Mesenchymal stem cell (in vitro differentiated cells and primary cell): ENCODE measurements at regions not wholly inside any gene's neighbourhood (a gene's known extent, or its start where the extent isn't known, plus 50 kb on each side); places are given as distances from the start of the nearest gene placed in this dataset.

Source experiments
- DNase-seq: peaks from one replicate; pipeline ENCODE4 v3.0.0-alpha.2; 2013
- H2AFZ ChIP-seq: one replicate; pipeline ENCODE4 v1.6.1; 2013; ENCODE audit warnings: low read depth, mild to moderate bottlenecking, control low read depth, inconsistent platforms, low read length, moderate library complexity
- H2AK5ac ChIP-seq: 2 replicates; pipeline ENCODE4 v1.6.1; 2013; ENCODE audit warnings: low read length, moderate library complexity, mild to moderate bottlenecking, inconsistent platforms; ENCODE audit not compliant: severe bottlenecking
- H2BK120ac ChIP-seq: one replicate; pipeline ENCODE4 v1.6.1; 2013; ENCODE audit warnings: low read depth, mild to moderate bottlenecking, inconsistent platforms, low read length, moderate library complexity
- H2BK12ac ChIP-seq, 2 experiments: one replicate each; pipeline ENCODE4 v1.6.1; 2013; ENCODE audit warnings: inconsistent platforms in 2 of 2, low read length in 2 of 2, mild to moderate bottlenecking in 2 of 2, moderate library complexity in 2 of 2, control low read depth in 1 of 2
- H2BK15ac ChIP-seq: one replicate; pipeline ENCODE4 v1.6.1; 2013; ENCODE audit warnings: mild to moderate bottlenecking, low read depth, inconsistent platforms; ENCODE audit not compliant: poor library complexity, severe bottlenecking
- H2BK5ac ChIP-seq: 2 replicates; pipeline ENCODE4 v1.6.1; 2013; ENCODE audit warnings: low read depth, mild to moderate bottlenecking, low read length, control low read depth, inconsistent platforms; ENCODE audit not compliant: poor library complexity, severe bottlenecking
- H3K14ac ChIP-seq, 2 experiments: one replicate each; pipeline ENCODE4 v1.6.1; 2013; ENCODE audit warnings: inconsistent platforms in 2 of 2, low read length in 2 of 2, control low read depth in 1 of 2, mild to moderate bottlenecking in 1 of 2, moderate library complexity in 1 of 2
- H3K18ac ChIP-seq, 2 experiments: one replicate each; pipeline ENCODE4 v1.6.1; 2013; ENCODE audit warnings: inconsistent platforms in 2 of 2, low read length in 2 of 2, control low read depth in 1 of 2, low read depth in 1 of 2, mild to moderate bottlenecking in 1 of 2
- H3K23ac ChIP-seq, 2 experiments: one replicate each; pipeline ENCODE4 v1.6.1; 2013; ENCODE audit warnings: inconsistent platforms in 2 of 2, low read length in 2 of 2, mild to moderate bottlenecking in 2 of 2, moderate library complexity in 2 of 2, control low read depth in 1 of 2
- H3K27ac ChIP-seq: 2 replicates; pipeline ENCODE4 v1.5.1; 2013; ENCODE audit warnings: mild to moderate bottlenecking, moderate library complexity, low read length, control low read depth, inconsistent platforms; ENCODE audit not compliant: poor library complexity, severe bottlenecking
- H3K27me3 ChIP-seq, 2 experiments: 2 replicates each; pipeline versions ENCODE4 v1.6.1 to v1.7.0; 2013; ENCODE audit warnings: low read length in 2 of 2, mild to moderate bottlenecking in 2 of 2, moderate library complexity in 2 of 2, control low read depth in 1 of 2, inconsistent platforms in 1 of 2; ENCODE audit not compliant: control insufficient read depth in 1 of 2, insufficient read depth in 1 of 2
- H3K36me3 ChIP-seq, 2 experiments: 2 replicates each; pipeline versions ENCODE4 v1.6.1 to v1.7.0; 2013; ENCODE audit warnings: low read length in 2 of 2, control low read depth in 1 of 2, inconsistent platforms in 1 of 2, low read depth in 1 of 2, mild to moderate bottlenecking in 1 of 2; ENCODE audit not compliant: insufficient read depth in 2 of 2, control insufficient read depth in 1 of 2
- H3K4ac ChIP-seq, 2 experiments: one replicate each; pipeline ENCODE4 v1.6.1; 2013; ENCODE audit warnings: inconsistent platforms in 2 of 2, low read length in 2 of 2, mild to moderate bottlenecking in 2 of 2, moderate library complexity in 2 of 2, control low read depth in 1 of 2, low read depth in 1 of 2
- H3K4me1 ChIP-seq: 2 replicates; pipeline ENCODE4 v1.6.1; 2013; ENCODE audit warnings: low read depth, low read length, control low read depth; ENCODE audit not compliant: control insufficient read depth, insufficient read depth
- H3K4me2 ChIP-seq: 2 replicates; pipeline ENCODE4 v1.6.1; 2013; ENCODE audit warnings: low read length, mild to moderate bottlenecking, inconsistent platforms; ENCODE audit not compliant: poor library complexity, severe bottlenecking
- H3K4me3 ChIP-seq, 2 experiments: 2 replicates each; pipeline versions ENCODE4 v1.5.1 to v1.7.0; 2013; ENCODE audit warnings: low read length in 2 of 2, mild to moderate bottlenecking in 2 of 2, control low read depth in 1 of 2, low read depth in 1 of 2; ENCODE audit not compliant: insufficient read depth in 1 of 2
- H3K79me1 ChIP-seq: replicated peaks from 2 replicates; pipeline ENCODE4 v1.6.1; 2013; ENCODE audit warnings: mild to moderate bottlenecking, control low read depth, low read length, inconsistent platforms; ENCODE audit not compliant: poor library complexity, severe bottlenecking
- H3K9ac ChIP-seq: 2 replicates; pipeline ENCODE4 v1.7.0; 2013; ENCODE audit warnings: mild to moderate bottlenecking, low read length, moderate library complexity
- H3K9me3 ChIP-seq: 2 replicates; pipeline ENCODE4 v1.7.0; 2013; ENCODE audit warnings: mild to moderate bottlenecking, low read length; ENCODE audit not compliant: control insufficient read depth
- H4K8ac ChIP-seq: one replicate; pipeline ENCODE4 v1.6.1; 2013; ENCODE audit warnings: inconsistent platforms, mild to moderate bottlenecking, low read length, moderate library complexity
- H4K91ac ChIP-seq: one replicate; pipeline ENCODE4 v1.6.1; 2013; ENCODE audit warnings: mild to moderate bottlenecking, low read length, inconsistent platforms
- WGBS: methylation state at CpG from one replicate; pipeline ENCODE4 v1.1.7; 2013; ENCODE audit warnings: mixed read lengths; 5-methylcytosine and 5-hydroxymethylcytosine counted together

DNA sequence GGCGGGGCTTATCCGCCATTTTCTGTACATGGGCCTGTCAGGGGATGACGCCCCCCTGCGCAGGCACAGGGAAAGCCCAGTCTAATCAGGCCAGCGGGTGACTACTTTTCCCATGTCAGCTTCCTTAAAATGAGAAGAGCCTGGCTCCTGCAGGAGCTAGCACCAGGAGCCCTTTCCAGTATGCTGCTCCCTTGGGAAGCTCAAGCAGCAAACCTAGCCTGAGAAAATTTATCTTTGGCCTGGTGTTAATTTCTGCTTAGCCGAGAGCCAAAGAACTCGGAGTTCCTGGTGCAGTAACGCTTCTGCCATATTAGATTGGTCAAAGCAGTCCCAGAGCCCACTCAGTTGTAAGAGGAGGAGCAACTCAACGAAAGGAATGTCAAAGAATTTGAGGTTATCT is 239.0 kb upstream of the PHYHIPL start:
- H2BK120ac ChIP-seq = no peak overlapping the region
- no peak overlapping the region for H3K4ac ChIP-seq
- H3K14ac ChIP-seq = no peak overlapping the region
- no peak overlapping the region for H3K23ac ChIP-seq
- no peak overlapping the region for H3K4me2 ChIP-seq
- no peak overlapping the region for H3K4me3 ChIP-seq
- 92% methylated on average over 9 of the region's 9 CpGs for WGBS
- H2AK5ac ChIP-seq = no peak overlapping the region
- H3K27ac ChIP-seq = no peak overlapping the region
- no peak overlapping the region for H4K8ac ChIP-seq
- no peak overlapping the region for H2BK12ac ChIP-seq
- H4K91ac ChIP-seq = no peak overlapping the region
- H3K18ac ChIP-seq = no peak overlapping the region
- H2BK15ac ChIP-seq = no peak overlapping the region
- DNase-seq = no peak
- no peak overlapping the region for H3K9ac ChIP-seq
- no peak overlapping the region for H2AFZ ChIP-seq
- no peaks in the 10 kb centered on the region for H3K27me3 ChIP-seq
- no peaks in the 10 kb centered on the region for H3K36me3 ChIP-seq
- H3K4me1 ChIP-seq = no peaks in the 10 kb centered on the region
- H3K9me3 ChIP-seq = no peaks in the 10 kb centered on the region
- no peak overlapping the region for H2BK5ac ChIP-seq
- no peaks in the 10 kb centered on the region for H3K79me1 ChIP-seq

DNA sequence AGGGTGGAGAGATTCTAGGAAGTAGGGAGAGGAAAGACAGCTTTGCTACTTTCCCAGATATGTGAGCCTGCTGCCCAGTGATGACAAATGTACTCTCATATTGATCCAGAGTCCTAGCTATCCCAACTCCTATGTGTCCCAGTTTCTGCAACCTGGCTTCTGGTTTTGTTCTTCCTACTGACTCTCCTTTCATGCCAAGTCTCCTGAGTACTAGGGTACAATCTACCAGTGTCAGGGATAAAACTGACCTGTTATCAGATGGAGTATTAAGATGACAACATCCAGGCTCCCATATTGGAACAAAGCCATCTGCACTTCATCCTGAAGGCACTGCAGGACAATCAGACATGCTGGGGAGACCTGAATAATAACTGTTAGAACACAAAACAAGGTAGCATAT is 233.7 kb upstream of the PHYHIPL start:
- Histone ChIP-seq H2AK5ac (no peak overlapping the region), H2AFZ (no peak overlapping the region), H2BK15ac (no peak overlapping the region), H3K14ac (no peak overlapping the region), H3K36me3 (no peaks in the 10 kb centered on the region), H2BK5ac (no peak overlapping the region), H3K27ac (no peak overlapping the region), H3K4me2 (no peak overlapping the region), H3K79me1 (no peaks in the 10 kb centered on the region), H3K9ac (no peak overlapping the region), H3K27me3 (no peaks in the 10 kb centered on the region), H4K91ac (no peak overlapping the region), H3K23ac (no peak overlapping the region), H2BK12ac (no peak overlapping the region), H3K4me1 (no peaks in the 10 kb centered on the region), H3K18ac (no peak overlapping the region), H3K4ac (no peak overlapping the region), H3K4me3 (no peak overlapping the region), H4K8ac (no peak overlapping the region), H2BK120ac (no peak overlapping the region), H3K9me3 (no peaks in the 10 kb centered on the region)
- DNase-seq = no peak

DNA sequence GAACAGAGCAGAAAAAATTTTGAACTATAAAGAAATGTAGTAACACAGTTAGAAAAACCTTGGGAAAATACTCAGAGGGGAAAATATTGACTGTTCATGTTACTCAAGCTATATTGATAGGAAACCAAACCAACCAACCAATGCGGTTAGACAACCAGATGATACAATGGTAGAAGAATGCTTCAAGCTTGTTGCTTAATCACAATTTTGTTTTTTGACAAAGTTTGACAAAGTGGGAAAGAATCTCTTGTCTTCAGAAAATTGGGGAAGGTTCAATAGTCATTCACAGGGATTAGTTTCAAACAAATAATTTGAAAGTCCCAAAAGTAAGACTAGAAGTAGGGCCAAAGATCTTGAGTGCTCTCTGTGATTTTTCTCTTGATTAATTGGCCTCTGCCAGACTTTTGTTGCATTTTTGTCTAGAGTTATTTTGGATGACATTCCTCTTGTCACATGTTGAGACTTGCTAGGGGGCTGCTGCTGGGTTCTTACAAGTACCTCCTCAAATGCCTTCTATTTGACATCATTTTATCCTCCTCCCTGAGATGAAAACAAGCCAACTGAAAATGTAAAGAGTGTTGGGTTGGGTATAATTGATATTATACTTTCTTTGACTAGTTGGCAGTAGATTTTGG is 233.1 kb upstream of the PHYHIPL start:
- H4K91ac ChIP-seq = no peak overlapping the region
- no peak overlapping the region for H3K23ac ChIP-seq

DNA sequence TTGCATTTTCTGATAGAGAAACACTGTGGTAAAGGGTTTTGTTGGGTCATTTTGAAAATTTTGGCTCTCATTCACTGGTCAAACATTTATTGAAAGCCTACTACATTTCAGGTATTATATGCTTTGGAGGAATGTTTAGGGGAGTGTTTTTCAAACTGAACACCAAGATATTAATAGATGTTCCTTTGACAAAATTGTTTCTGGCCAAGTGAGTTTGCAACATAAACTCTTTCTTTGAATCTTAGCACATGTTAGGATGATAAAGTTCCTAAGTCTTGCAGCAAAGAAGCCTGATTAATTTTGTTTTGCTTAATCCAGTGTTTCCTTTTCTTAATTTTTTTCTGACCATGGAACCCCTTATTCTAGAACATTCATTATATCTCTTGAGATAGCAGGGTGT is 232.5 kb upstream of the PHYHIPL start:
- no peak overlapping the region for H3K27ac ChIP-seq
- no peak overlapping the region for H4K91ac ChIP-seq
- no peaks in the 10 kb centered on the region for H3K9me3 ChIP-seq
- H3K4me3 ChIP-seq = no peak overlapping the region
- no peak overlapping the region for H3K4me2 ChIP-seq
- no peak overlapping the region for H2BK120ac ChIP-seq
- H3K9ac ChIP-seq = no peak overlapping the region
- H2BK12ac ChIP-seq = no peak overlapping the region
- no peaks in the 10 kb centered on the region for H3K4me1 ChIP-seq
- no peak overlapping the region for H2BK5ac ChIP-seq
- H3K27me3 ChIP-seq = peaks cover 0 to 5% of the 10 kb centered on the region in 2 experiments
- DNase-seq = no peak
- no peak overlapping the region for H3K14ac ChIP-seq
- no peaks in the 10 kb centered on the region for H3K36me3 ChIP-seq
- H3K4ac ChIP-seq = no peak overlapping the region
- no peaks in the 10 kb centered on the region for H3K79me1 ChIP-seq
- H2AK5ac ChIP-seq = no peak overlapping the region
- H3K23ac ChIP-seq = no peak overlapping the region
- H2AFZ ChIP-seq = no peak overlapping the region
- no peak overlapping the region for H2BK15ac ChIP-seq
- no peak overlapping the region for H4K8ac ChIP-seq
- H3K18ac ChIP-seq = no peak overlapping the region

More for the DNA sequence above, 233.1 kb upstream of the PHYHIPL start:
- 100% methylated on average over 1 of the region's 1 CpG for WGBS
- Histone ChIP-seq H2BK120ac (no peak overlapping the region), H3K9ac (no peak overlapping the region), H2BK15ac (no peak overlapping the region), H3K79me1 (no peaks in the 10 kb centered on the region), H4K8ac (no peak overlapping the region), H3K14ac (no peak overlapping the region), H3K27me3 (peaks cover 0 to 5% of the 10 kb centered on the region in 2 experiments), H2AFZ (no peak overlapping the region), H2AK5ac (no peak overlapping the region), H2BK5ac (no peak overlapping the region), H3K4ac (no peak overlapping the region), H3K18ac (no peak overlapping the region), H3K36me3 (no peaks in the 10 kb centered on the region), H3K9me3 (no peaks in the 10 kb centered on the region), H3K4me3 (no peak overlapping the region), H3K4me2 (no peak overlapping the region), H3K4me1 (no peaks in the 10 kb centered on the region), H2BK12ac (no peak overlapping the region), H3K27ac (no peak overlapping the region)
- DNase-seq = no peak
